ENCODE measurements at regions not wholly inside any gene's neighbourhood (a gene's known extent, or its start where the extent isn't known, plus 50 kb on each side); places are given as distances from the start of the nearest gene placed in this dataset.

- peaks cover 0 to 5% (median 4%) of the 10 kb centered on the region in 4 donors for H3K4me1 ChIP-seq (ENCODE audit: control insufficient read depth in 4 of 4, insufficient read depth in 4 of 4, low read length in 3 of 4)
- H3K9ac ChIP-seq (ENCODE audit: low read depth in 1 of 2, low read length in 2 of 2): no peak overlapping the region
- no peaks in the 10 kb centered on the region for H3K9me3 ChIP-seq (ENCODE audit: control insufficient read depth in 4 of 4, low read length in 3 of 4)
- H3K27ac ChIP-seq (ENCODE audit: low read depth in 1 of 2, low read length in 2 of 2): no peak overlapping the region
- WGBS: 90% methylated on average over 3 of the region's 3 CpGs
- no peak for TF ChIP-seq RXRA (IDR thresholded peaks at IDR 0.05)
- TF ChIP-seq ATF3 (IDR thresholded peaks at IDR 0.05): no peak
- TF ChIP-seq NR2F2 (IDR thresholded peaks at IDR 0.05): no peak
- no peak for TF ChIP-seq JUND (IDR thresholded peaks at IDR 0.05)
- no peak for TF ChIP-seq RAD21 (IDR thresholded peaks at IDR 0.05)
- TF ChIP-seq, protein P1, sequence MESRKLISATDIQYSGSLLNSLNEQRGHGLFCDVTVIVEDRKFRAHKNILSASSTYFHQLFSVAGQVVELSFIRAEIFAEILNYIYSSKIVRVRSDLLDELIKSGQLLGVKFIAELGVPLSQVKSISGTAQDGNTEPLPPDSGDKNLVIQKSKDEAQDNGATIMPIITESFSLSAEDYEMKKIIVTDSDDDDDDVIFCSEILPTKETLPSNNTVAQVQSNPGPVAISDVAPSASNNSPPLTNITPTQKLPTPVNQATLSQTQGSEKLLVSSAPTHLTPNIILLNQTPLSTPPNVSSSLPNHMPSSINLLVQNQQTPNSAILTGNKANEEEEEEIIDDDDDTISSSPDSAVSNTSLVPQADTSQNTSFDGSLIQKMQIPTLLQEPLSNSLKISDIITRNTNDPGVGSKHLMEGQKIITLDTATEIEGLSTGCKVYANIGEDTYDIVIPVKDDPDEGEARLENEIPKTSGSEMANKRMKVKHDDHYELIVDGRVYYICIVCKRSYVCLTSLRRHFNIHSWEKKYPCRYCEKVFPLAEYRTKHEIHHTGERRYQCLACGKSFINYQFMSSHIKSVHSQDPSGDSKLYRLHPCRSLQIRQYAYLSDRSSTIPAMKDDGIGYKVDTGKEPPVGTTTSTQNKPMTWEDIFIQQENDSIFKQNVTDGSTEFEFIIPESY (IDR thresholded peaks at IDR 0.05): no peak
- TF ChIP-seq HNF4A (conservative IDR thresholded peaks at IDR 0.05): no peak
- no peak for TF ChIP-seq SP1 (IDR thresholded peaks at IDR 0.05)
- no peak for TF ChIP-seq GABPA (IDR thresholded peaks at IDR 0.05 in 1 of 2, conservative IDR thresholded peaks at IDR 0.05 in 1 of 2)
- TF ChIP-seq FOXA1 (IDR thresholded peaks at IDR 0.05): no peak
- TF ChIP-seq YY1 (IDR thresholded peaks at IDR 0.05): no peak
- TF ChIP-seq CTCF (IDR thresholded peaks at IDR 0.05; ENCODE audit: low read depth, low read length, missing input control): no peak
- TF ChIP-seq, protein P2, sequence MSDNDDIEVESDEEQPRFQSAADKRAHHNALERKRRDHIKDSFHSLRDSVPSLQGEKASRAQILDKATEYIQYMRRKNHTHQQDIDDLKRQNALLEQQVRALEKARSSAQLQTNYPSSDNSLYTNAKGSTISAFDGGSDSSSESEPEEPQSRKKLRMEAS (IDR thresholded peaks at IDR 0.05): no peak
- no peak for TF ChIP-seq FOXA2 (IDR thresholded peaks at IDR 0.05)
- no peak for TF ChIP-seq HNF4G (IDR thresholded peaks at IDR 0.05)
- TF ChIP-seq EGR1 (IDR thresholded peaks at IDR 0.05; ENCODE audit: low read depth in 2 of 2): no peak
- TF ChIP-seq REST (IDR thresholded peaks at IDR 0.05): no peak
- TF ChIP-seq TAF1 (conservative IDR thresholded peaks at IDR 0.05): no peak
- DNase-seq (ENCODE audit: low spot score): no peak
- H3K4me3 ChIP-seq (ENCODE audit: low read depth in 1 of 3, low read length in 3 of 3): no peak overlapping the region
- no peaks in the 10 kb centered on the region for H3K27me3 ChIP-seq (ENCODE audit: control insufficient read depth in 4 of 4, insufficient read depth in 4 of 4, low read length in 3 of 4)
- no peaks in the 10 kb centered on the region for H3K36me3 ChIP-seq (ENCODE audit: control insufficient read depth in 4 of 4, insufficient read depth in 3 of 4, low read depth in 1 of 4, low read length in 3 of 4)
Observed at GRCh38 chr18:46276748-46277147, 172.6 kb downstream of the HAUS1 start.

Measured in liver (tissue), 8 donors.